D341Med (cell line): ENCODE measurements at regions not wholly inside any gene's neighbourhood (a gene's known extent, or its start where the extent isn't known, plus 50 kb on each side); places are given as distances from the start of the nearest gene placed in this dataset.
A peak's percentile ranks its signal among the peaks of the same experiment; 100 is the strongest.
"Not testable (repeated sequence)": the region's sequence is repeated elsewhere in the genome, so short reads cannot be mapped to it uniquely, and the experiment has no call there.

ENCODE experiments used
- DNase-seq: peaks from one replicate; pipeline ENCODE4 v3.0.0; 2012; ENCODE audit warnings: low spot score

DNA sequence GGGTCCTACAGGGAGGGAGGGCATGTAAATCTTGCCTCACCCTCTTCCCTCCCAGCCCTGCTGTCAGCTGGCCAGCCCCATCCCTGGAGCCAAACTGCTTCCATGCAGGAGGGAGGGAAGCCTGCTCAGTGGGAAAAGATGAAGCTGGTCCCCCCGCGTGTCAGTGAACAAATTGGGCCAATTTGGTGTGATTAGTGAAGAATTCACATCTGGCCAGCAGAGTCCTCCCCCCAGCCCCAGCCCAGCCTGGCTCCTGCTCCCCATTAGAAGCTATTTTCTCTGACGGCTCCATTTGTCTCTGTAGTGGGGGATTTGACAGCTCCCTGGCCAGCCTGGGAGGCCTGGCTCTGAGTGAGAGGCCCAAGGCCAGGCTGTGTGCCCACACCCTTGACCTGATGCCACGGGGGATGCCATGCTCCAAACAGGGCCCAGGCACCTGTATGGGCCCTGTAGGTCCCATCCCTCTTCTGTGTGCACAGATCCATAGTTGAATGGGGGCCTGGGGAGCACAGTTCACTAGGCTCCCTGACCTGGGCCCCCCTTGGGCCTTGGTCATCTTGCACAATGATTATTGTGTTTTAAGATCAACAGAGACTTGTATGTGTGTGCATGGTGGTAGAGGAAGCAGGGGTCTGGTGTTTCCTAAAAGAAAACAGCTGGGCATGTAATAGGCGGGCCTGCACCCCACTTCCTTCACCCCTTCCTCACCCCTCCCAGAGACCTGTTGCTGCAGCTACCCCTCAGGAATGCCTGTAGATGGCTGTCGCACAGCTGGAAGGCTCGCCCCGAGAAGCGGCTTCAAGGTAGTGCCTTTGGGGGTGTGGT, 50.7 kb upstream of the TAC4 start:
- no peak for DNase-seq

DNA sequence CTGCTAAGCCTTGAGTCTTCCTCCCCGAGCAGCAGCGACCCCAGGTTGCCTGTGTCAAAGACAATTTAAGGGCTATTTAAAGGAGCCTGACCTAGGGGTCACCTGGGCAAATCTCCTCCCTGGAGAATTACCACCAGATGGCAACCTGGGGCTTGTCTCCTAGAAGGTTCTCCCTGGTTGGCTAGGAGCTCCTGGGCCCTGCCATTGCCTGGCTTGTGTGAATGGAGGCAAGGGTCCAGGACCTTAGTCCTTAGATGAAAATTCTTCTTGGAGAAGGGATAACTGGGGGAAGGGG, 51.3 kb upstream of the TAC4 start:
- DNase-seq, result no peak

DNA sequence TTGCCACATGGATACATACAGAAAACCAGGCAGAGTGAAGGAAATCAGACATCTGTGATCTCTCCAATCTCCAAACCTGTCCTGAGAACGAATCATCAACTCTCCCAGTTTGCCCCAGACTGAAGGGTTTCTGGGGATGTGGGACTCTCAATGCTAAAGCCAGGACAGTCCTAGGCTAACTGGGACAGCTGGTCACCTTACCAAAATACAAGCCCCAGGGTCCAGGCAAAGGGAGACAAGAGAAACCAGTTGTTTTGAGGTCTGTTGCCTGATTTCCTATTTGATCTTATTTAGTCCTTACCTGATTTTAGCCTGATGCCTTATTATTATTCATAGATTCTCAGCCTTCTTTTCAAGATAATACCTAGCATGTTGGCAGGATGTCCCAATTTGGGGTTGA, 51.7 kb upstream of the TAC4 start:
- DNase-seq, result no peak

DNA sequence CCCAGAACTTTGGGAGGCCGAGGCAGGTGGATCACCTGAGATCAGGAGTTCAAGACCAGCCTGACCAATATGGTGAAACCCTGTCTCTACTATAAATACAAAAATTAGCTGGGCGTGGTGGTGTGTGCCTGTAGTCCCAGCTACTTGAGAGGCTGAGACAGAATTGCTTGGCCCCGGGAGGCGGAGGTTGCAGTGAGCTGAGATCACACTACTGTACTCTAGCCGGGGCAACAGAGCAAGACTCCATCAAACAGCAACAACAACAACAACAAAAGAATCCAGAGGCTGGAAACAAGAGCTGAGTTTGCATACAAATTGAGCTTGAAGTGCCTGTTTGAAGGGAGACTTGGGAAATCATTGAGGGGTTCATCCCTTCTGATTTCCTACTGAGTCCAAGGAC, 52.9 kb upstream of the TAC4 start:
- not testable (repeated sequence) for DNase-seq

DNA sequence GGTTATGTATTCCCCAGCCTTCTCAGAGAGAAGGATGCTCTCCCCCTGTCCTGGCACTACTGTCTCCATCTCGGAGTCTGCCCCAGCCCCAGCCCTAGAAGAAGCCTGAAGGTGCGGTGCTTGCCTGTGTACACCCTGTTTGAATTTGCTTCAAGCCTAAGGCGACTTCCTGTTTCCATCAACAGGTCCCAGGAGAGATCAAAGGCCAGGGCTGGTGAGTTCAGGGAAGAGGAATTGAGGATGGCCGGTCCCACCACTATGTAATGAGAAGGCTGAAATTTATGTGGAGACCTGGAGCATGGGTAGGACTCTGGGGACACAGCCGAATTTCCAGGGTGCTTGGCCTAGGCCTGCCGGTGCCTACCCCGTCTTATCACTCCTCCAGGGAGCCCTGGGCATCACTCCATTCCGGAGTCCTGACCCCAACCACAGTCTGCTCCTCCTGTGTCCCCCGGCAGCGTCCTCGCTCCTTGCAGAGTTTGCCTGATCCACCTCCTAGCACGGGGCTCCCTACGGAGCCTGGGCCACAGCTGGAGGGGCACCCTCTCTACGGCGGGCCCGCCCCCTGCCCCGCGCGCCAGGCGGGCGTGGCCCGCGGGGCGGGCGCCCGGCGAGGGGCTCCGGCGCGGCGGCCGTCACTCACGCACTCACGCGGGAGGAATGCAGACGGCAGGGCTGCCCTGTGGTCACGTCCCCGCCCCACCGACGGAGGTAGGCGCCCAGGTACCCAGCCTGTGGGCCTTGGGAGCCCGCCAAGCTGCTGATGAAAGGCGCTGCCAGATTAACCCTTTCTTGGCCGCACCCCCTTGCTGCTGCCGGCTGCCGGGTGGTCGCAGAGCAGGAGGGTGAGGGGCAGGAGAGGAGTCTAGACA, 53.8 kb upstream of the TAC4 start:
- DNase-seq, result peak; percentile 72

DNA sequence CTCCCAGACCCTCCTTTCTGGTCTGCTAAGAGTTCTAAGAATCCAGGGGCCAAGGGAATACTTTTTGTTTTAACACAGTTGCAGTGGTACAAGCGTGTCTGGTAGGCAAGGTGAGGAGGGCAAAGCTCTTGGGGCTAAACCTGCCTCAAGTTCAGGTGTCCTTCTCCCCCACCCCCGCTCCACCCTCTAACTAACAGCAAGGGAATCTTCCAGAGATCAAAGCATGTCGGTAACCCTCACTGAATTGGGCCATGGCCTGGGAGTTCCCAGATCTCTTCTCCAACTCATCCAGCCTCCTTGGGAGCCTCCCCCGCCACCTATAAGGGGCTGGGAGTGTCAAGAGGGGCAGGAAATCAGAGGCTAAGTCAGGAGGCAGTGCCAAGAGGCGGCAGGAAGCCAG, 55.7 kb upstream of the TAC4 start:
- no peak for DNase-seq

DNA sequence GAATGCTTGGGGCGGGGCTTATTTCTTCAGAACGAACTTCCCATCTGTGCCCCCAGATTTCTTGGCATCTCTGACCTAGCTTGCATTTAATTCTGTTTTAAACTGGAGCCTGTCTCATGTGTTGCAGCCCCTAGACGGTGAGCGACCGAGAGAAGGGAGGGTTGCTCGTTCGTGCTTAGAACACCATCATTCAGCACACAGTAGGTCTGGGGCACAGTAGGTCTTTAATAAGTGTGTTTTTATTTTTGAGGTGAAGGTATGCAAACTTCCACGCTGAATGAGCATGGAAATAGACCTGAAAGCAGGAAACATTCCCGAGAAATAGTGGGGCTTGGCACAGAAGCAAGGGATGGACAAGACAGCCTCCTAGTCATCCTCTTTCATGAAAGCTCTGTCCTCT, 57.0 kb upstream of the TAC4 start:
- DNase-seq, result no peak

DNA sequence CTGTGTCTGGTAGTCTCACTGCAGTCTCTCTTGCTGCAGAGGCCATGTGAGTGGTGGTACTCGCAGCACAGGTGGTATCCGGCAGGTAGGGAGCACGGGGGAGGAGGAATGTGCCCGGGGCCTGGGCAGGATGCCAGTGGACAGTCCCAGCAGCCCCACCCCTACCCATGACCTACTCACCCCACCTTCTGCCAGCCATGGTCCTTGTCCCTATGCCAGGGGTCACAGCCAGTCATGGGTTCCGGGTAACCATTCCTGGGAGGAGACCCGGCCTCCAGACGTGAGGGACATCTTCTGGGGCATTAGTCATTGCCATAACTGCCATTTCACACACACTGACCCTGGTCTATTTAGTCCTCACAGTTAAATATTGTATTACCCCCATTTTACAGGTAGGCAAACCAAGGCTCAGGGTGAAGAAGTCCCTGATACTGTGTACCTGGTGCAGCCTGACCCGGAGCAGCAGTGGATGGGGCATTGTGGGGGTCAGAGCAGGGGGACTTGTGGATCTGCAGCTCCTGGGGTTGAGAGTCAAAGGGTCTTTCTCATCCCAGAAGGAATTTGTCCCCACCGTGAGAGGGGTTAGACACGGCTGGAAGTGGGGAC, 58.8 kb upstream of the TAC4 start:
- no peak for DNase-seq

DNA sequence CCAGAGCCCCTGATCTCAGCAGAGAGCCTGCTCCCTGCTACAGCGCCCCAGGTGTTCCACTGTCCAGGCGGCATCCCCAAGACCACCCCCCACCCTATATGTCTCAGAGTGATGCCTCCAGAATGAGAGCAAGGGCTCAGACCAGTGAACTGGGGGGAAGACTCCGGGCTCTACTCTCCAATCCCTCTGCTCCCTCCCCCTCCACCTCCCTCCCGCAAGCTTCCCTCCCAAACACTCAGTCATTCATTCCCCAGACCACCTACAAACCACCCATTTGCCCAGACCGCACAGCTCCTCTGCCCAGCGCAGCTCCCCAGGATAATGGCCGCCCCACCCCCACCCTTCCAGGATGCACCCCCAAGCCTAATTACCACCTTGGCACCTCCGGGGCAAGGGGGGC, 59.4 kb upstream of the TAC4 start:
- no peak for DNase-seq

DNA sequence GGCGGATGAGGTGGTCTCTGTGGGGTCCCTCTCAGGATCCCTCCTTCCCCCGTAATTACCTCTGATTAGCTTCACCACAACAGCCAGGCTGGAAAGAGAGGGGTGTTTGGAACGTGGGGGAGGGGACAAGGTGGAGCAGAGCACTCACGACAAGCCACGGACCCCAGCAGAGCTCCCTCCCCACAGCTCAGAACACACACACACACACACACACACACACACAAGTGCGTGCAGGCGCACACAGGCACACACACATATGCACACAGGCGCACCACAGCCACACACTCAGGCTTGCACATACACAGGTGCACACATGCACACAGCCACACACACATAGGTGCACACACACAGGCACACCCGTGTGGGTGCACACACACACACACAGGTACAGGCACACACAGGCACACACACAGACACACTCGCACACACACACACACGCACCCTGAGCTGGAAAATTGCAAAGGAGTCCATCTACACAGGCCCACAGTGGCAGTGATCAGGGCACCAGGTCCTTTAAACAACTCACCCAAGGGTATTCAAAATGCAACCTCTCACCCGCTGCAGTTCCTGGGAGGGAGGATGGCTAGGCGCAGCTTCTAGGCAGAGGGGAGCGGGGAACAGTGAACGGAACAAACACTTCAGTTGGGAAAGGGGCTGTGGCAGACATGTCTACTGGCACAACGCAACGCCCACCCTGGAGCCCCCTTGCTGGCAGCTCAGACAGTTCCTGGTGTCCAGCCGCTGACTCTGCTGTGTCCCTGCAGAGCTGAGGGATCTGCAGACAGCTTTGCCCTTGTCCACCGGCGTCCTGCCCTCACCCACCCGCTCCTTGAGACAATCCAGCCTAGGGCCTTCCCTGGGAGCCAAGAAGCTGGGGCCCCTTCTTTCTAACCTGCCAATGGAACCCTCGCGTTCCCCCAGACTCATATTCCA, 59.9 kb upstream of the DLX4 start:
- no peak for DNase-seq

DNA sequence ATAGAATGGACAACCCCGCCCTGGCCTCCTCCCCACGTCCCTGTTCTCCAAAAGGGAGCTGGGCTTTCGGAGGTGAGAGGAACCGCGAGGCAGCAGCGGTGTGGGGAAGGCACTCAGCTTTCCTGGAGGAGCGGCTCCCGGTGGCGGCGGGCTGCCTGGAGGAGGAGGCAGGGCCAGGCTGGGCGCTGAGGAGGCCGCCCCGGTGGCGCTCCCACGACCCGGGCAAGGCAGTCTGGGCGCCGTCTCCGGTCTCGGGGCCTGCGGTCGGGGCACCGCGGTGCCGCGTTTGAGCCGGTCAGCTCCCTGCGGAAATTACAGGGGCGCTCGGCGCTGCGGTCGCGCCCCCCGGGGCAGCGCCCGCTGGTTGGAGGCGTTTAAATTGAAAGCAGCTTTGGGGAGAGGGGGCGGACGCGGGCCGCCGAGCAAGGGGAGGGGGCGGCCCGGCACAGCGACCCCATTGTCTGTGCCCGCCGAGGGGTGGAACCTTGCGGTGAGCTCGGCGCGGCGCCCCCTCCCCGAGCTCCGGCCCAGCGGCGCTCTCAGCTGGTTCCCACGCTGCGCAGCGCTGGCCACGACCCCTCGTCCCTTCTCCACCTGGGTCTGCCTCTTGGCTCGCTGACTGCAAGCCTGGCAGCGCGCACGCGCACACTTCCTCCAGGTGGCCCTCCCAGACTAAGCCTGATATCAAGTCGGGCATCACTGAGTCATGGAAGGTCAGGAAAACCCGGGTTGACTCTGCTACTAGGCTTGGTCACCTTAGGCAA, 58.7 kb upstream of the DLX4 start:
- no peak for DNase-seq

DNA sequence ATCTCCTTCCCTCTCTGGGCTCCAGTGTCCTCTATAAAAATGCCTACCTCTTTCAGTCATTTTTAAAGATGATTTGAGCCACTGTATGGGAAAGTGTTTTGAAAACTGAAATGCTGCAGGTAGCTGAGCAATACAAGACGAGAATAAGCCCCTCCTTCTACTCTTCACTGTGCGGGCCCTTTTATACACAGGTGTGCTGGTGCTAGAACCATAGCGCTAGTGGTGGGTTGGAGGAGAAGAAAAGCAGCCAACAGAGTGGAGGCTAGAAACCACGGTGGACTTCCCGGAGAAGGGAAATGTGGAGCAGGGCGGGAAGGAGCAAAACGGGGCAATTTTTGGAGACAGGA, 58.2 kb upstream of the DLX4 start:
- no peak for DNase-seq

DNA sequence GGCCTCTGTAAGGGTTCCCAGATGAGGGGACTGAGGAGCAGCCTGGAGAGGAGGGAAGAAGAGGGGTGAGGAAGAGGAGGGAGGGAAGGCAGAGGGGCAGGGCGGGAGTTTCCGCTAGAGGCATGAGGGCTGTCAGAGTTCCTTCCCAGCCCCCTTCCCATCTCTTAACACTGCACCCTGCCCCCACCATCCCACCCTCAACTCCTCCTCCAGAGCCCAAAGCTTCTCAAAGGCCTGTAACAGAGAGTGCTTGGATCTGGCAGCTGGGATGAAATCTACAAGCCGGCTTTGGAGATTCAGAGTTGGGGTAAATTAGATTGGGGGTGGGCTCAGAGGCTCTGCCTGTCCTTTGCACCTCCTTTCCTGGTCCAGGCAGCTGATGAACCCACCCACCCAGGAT, 57.3 kb upstream of the DLX4 start:
- DNase-seq, result no peak

DNA sequence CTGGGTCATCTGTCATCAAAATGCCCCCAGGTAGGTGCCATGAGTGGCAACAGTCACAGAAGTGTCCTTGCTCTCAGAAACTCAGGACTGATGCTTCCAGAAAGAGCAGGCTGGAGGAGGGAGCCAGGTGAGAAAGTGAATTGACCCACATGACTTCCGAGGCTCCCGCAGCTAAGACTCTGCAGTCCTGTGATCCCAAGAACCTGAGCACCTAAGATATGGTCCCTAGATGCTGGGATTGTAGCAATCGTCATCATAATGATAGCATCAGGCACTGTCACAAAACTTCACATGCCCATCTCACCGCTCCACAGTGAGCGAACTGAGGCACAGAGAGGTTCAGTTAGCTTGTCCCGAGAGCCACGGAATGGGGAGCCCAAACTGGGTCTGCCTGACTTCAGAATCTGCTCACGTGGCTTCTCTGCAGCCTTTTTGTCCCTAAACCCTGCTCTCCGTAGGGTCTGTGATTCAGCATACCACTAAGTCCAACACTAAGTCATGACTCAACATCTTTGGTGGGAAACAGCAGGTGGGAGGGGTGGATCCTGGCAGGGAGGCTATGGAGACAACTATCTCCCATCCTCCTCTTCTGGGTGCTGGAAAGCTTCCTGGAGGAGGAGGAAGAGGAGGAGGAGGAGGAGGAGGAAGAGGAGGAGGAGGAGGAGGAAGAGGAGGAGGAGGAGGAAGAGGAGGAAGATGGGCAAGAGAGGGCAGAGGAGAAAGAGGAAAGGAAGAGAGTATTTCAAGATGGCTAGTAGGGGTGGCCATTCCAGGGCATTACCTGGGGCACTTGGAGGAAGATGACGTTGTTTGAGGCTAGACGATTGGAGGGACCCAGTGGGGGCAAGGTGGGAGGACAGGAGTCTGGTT, 55.5 kb upstream of the DLX4 start:
- DNase-seq, result no peak

DNA sequence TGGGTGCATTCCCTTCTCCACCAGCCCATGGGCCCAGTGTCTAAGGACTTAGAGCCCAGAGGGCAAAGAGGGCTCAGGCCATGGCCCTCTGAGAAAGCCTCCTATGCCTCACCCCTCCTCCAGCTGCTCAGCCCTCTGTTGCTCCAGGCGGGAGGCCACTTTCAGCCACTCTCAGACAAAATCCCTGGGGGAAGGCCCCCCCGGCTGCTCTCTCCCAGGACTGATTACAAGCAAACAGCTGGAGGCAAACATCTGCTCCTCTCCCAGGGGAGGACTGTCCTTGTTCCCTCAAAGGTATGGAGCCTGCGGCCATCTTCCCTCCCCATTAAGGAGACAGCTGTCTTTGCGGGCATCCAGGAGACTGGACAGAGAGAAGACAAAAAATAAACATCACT, 54.9 kb upstream of the DLX4 start:
- peak; percentile 84 for DNase-seq

DNA sequence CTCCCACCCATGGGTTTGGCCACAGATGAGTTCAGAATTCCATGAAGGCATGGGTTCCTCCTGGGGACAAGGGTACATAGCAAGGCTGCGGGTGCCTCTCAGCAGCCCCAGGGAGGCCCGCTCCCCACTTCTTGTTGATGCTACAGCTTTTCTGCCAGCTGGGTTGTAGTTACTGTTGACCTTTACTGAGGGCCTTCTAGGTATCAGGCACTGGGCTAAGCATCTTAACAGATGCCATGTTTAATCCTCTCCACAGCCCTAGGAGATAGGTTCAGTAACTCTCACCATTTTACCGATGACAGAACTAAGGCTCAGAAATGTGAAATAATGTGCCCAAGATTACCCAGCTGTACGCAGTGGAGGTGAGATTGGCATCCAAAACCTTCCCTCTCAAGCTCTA, 54.3 kb upstream of the DLX4 start:
- no peak for DNase-seq

DNA sequence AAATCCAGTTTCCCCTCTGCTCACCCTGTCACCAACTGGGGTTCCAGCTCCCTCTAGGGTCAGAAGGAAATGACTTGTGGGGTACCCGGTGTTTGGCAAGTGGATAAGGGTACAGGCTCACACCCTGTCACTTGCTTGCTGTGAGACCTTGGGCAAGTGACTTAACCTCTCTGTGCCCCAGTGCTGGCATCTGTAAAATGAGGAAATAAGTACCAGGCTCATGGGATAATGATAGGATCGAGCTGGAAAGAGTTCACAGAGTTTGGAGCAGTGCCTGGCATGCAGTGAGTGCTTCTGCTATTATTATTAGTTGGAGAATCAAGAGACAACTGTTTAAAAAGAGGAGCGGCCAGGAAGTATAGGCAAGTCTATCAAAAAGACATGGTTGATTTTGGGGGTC, 53.7 kb upstream of the DLX4 start:
- DNase-seq, result no peak

DNA sequence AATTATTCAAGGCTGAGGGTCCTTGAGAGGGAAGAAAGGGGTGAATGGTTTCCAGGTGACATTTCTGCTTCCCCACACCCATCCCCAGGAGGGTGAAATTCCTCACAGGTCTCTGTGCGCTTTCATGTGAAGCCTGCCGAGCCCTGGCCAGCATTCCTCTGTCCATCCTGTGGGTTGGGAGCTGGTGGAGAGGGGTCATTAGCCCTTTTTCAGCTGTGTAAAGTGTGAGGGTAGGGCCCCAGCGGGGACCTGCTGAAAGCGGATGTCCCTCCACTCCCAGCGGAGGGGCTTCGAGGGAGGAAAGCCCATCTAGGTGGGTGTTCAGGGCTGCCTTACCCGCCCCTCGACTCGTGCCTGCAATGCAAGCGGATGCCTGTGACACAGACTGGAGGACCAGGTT, 53.3 kb upstream of the DLX4 start:
- no peak for DNase-seq

DNA sequence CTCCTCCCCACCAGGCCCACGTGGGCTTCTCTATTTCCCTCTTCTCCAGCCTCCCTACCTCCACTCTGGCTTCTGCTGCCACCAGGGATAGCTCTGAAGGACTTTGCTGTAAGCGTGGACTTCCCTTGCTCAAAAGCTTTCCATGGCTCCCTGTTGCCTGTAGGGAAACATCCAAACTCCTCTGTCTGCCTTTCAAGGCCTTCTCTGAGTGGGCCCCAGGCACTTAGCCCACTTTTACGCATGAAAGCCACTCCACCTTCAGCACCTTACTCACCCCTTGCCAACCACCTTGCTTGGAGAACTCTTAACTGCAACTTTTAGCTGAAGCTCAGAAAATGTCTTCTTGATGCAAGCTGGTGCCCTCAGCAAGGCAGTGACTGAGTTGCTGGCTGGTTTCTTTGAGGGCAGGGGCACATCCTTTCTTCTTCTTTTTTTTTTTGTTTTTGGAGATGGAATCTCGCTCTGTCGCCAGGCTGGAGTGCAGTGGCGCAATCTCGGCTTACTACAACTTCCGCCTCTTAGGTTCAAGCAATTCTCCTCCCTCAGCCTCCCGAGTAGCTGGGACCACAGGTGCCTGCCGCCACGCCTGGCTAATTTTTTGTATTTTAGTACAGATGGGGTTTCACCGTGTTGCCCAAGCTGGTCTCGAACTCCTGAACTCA, 52.0 kb upstream of the DLX4 start:
- no peak for DNase-seq

DNA sequence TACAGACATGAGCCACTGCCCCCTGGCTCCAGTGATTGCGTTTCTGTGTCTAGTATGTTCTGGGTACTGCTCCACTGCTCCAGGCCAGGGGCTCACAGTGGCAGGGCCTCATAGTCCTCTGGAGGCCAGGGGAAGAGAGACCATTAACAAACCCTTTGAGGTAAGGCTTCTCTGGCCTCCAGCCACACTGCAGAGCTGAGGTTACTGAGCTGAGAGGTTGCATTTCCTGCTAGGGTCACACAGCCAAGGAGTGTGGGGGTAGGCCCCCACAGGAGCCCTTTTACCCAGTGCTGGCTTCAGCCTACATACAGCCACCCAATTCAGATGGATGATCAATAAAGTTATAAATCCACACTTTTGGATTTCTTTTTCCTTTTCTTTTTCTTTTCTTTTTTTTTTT, 50.4 kb upstream of the DLX4 start:
- no peak for DNase-seq
